T47D (cell line): ENCODE measurements at regions not wholly inside any gene's neighbourhood (a gene's known extent, or its start where the extent isn't known, plus 50 kb on each side); places are given as distances from the start of the nearest gene placed in this dataset.

Experiments used
- DNase-seq, 2 experiments: peaks; one replicate each; pipeline versions ENCODE4 v3.0.0 to v3.0.0-alpha.2; 2011 to 2012; ENCODE audit warnings: low read depth in 1 of 2, low spot score in 1 of 2
- JUND ChIP-seq: IDR thresholded peaks from 2 replicates; pipeline ENCODE4 v1.6.1; 2012; ENCODE audit warnings: low read depth
- in situ Hi-C: cut with HindIII; loops from 2 replicates; pipeline ENCODE4 v1.10.0; 2016; ENCODE audit warnings: low sequenced_read_pairs, low pct_unique_long_range_greater_than_20kb

- TF ChIP-seq JUND, result no peak
- in situ Hi-C loops, result no loop called here
- DNase-seq, result no peak
Observed at GRCh38 chr6:102381203-102381602, 987.7 kb downstream of the GRIK2 start.

DNA sequence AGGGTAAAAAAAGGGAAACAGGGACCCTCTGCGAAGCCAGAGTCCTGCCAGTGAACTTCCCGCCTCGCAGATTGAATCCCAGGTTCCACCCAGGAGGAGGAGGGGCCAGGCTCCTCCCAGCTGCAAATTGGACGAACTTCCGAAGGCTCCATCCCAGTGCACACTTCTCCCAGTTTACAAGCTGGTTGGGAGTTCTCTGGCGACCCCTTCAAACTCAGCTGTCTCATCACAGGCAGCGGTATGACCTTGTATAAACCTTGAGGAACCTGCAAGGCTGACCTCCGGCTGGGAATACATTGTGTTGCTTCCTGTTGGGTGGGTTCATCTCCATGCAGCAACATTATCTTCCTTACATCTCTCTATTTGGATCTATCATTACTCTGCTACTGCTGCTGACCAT is 962.7 kb downstream of the GRIK2 start:
- in situ Hi-C loops, result no loop called here
- no peak for TF ChIP-seq JUND
- DNase-seq, result no peak

- no peak for DNase-seq
- no peak for TF ChIP-seq JUND
- in situ Hi-C loops, result no loop called here
Observed at GRCh38 chr6:102355578-102355977, 962.1 kb downstream of the GRIK2 start.

GRCh38 chr6:102352552-102352951 is 959.0 kb downstream of the GRIK2 start:
- TF ChIP-seq JUND, result no peak
- DNase-seq, result no peak
- in situ Hi-C loops, result no loop called here

DNA sequence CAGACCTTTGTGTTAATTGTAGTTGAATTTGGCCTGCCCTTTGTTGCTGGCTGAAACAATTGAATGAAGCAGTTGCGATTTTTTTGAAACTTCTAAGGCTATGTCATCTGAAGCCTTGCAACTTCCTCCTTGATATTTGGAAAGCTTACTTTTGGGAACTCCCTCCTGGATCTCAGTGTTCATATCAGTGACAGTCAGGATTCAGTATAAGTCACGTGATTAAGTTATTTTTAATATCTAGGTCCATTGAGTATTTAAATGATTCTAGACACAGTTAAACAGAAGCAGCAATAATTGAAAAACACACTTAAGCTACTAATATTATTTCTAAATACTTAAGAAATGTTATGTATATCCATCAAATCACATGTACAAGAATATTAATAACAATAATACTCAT is 951.3 kb downstream of the GRIK2 start:
- in situ Hi-C loops, result no loop called here
- no peak for DNase-seq

GRCh38 chr6:102340311-102340710 is 946.8 kb downstream of the GRIK2 start:
- no peak for TF ChIP-seq JUND
- in situ Hi-C loops, result no loop called here
- DNase-seq, result no peak

More for the DNA sequence above, 951.3 kb downstream of the GRIK2 start:
- TF ChIP-seq JUND, result no peak

DNA sequence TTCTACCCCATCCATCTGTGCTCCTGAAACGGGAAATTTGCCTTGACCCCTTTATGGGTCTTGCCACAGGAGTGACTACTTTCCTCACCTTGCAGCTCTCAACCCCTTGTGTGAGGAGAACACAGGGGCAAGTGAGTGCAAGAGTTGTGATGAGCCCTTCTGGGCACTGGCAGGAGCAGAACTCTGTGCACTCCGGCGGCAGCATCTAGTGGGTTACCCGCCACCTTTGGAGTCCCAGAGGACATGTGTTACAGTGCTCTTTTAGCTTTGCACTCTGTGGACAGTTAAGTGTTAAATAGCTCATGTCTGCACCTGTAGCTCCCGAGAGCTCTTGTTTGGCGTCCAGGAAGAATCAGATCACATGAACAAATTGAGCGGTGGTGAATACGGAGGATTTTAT is 940.2 kb downstream of the GRIK2 start:
- no peak for TF ChIP-seq JUND
- no peak for DNase-seq
- in situ Hi-C loops, result no loop called here

GRCh38 chr6:102327697-102328225 is 934.3 kb downstream of the GRIK2 start:
- no peak for DNase-seq
- TF ChIP-seq JUND, result no peak
- in situ Hi-C loops, result no loop called here

DNA sequence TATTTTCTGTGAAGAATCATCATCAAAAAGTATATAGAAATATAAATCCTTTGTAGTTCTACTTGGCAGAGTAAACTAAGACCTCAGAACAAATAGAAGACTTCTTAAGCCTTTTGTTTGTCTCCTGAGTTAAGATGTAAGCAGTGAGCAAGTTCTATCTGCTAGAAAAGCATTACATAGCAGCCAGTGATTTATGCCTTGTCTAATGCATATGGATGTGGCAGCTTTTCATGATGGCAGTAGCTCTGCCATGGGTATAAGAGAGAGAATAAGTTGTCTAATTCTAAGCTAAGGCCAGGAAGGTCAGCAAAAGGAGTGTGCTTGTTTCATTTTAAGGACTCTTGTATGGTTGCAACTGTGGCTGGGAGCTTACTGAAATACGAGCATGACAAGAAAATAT is 920.2 kb downstream of the GRIK2 start:
- no peak for DNase-seq
- in situ Hi-C loops, result no loop called here
- TF ChIP-seq JUND, result no peak

DNA sequence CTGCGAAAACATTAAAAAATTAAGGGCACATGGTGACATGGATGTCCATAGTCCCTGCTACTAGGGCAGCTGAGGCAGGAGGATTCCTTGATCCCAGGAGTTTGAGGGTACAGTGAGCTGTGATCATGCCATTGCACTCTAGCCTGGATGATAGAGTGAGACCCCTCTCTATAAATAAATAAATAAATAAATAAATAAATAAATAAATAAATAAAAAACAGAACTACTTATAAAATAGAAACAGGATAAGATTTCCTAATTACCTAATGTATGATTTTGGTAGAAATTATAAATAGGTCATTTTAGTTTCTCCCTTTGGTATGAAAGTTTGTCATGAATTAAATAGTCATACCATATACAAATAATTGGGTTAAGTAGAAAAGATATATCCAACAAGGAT is 916.2 kb downstream of the GRIK2 start:
- in situ Hi-C loops, result no loop called here
- TF ChIP-seq JUND, result no peak
- DNase-seq, result no peak

- in situ Hi-C loops, result no loop called here
- no peak for TF ChIP-seq JUND
- no peak for DNase-seq
Observed at GRCh38 chr6:102300350-102300749, 906.8 kb downstream of the GRIK2 start.

DNA sequence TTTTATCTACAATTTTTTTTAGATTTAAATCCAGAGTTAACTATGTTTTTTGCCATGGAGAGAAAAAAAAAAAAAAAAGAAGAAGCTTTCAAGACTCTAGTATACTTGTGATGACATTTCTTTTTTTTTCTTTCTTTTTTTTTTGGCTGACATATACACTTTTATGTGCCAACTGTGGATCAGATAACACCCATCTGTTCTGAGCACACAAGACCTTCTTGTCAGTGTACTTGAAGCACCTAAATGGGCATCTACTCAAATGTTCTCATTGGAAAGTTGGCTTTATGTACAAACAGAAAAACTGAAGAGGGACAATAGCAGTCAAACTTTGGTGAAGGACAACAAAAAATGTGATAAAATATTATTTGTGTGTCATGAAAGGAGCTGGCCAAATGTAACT is 904.5 kb downstream of the GRIK2 start:
- TF ChIP-seq JUND, result no peak
- in situ Hi-C loops, result no loop called here
- no peak for DNase-seq
